Central memory CD8-positive, alpha-beta T cell (primary cell): ENCODE measurements at regions not wholly inside any gene's neighbourhood (a gene's known extent, or its start where the extent isn't known, plus 50 kb on each side); places are given as distances from the start of the nearest gene placed in this dataset.

Experiments
- ATAC-seq: fragments of 150-1000 bp; cut with Tn5 transposase; replicated peaks from 2 replicates; pipeline ENCODE4 v1.10.0; 2022; ENCODE audit warnings: mild to moderate bottlenecking, moderate FRiP score, moderate number of reproducible peaks; ENCODE audit not compliant: poor library complexity, severe bottlenecking; ENCODE audit errors: extremely low read depth
- DNase-seq, 2 donors: peaks; one replicate each; pipeline ENCODE4 v3.0.0; 2021; ENCODE audit warnings: low spot score in 2 of 2
- H3K27ac Mint-ChIP-seq: one replicate; pipeline ENCODE4 v1.8.0; 2022; ENCODE audit warnings: low read depth, mild to moderate bottlenecking, moderate library complexity, mixed read lengths
- H3K27me3 Mint-ChIP-seq: one replicate; pipeline ENCODE4 v1.8.0; 2022; ENCODE audit warnings: mixed read lengths
- H3K36me3 Mint-ChIP-seq: one replicate; pipeline ENCODE4 v1.8.0; 2022; ENCODE audit warnings: mild to moderate bottlenecking, moderate library complexity, mixed read lengths; ENCODE audit not compliant: insufficient read depth
- H3K4me1 Mint-ChIP-seq: one replicate; pipeline ENCODE4 v1.8.0; 2022; ENCODE audit warnings: mixed read lengths
- H3K4me3 Mint-ChIP-seq: one replicate; pipeline ENCODE4 v1.8.0; 2022; ENCODE audit warnings: mild to moderate bottlenecking, moderate library complexity, mixed read lengths
- H3K9me3 Mint-ChIP-seq: one replicate; pipeline ENCODE4 v1.8.0; 2022; ENCODE audit warnings: mixed read lengths

GRCh38 chr22:27574002-27574366 is 227.6 kb downstream of the MN1 start:
- Mint-ChIP-seq H3K4me1 (no peaks in the 10 kb centered on the region), H3K27me3 (peaks cover 28% of the 10 kb centered on the region), H3K36me3 (no peaks in the 10 kb centered on the region)

DNA sequence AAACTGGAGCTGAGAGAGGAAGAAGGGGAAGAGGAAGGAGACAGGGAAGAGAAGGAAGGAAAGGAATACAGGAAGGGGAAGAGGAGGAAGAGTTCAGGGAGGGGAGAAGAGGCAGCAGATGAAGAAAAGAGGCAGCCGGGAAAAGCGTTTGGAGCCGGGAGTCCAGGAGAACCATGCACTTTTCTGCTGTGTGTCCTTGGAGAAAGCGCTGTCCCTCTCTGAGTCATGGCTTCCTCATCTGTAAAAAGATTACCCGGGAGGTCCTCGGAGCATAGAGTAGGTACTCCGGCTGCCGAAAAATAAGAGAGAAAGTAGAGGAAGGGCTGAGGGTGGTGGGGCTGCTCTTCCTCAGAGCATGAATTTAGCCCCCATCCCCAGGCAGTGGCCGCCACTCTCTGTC is 226.9 kb downstream of the MN1 start:
- ATAC-seq, result no peak

More at GRCh38 chr22:27574002-27574366, 227.6 kb downstream of the MN1 start:
- ATAC-seq, result no peak
- Mint-ChIP-seq H3K4me3 (no peak overlapping the region), H3K9me3 (no peaks in the 10 kb centered on the region), H3K27ac (no peak overlapping the region)
- DNase-seq, result no peak

GRCh38 chr22:27575348-27575747 is 226.2 kb downstream of the MN1 start:
- ATAC-seq (no peak), DNase-seq (no peak)
- Mint-ChIP-seq H3K4me1 (no peaks in the 10 kb centered on the region), H3K27me3 (peaks cover 37% of the 10 kb centered on the region), H3K36me3 (no peaks in the 10 kb centered on the region), H3K9me3 (no peaks in the 10 kb centered on the region), H3K27ac (no peak overlapping the region), H3K4me3 (no peak overlapping the region)

More for the DNA sequence above, 226.9 kb downstream of the MN1 start:
- no peak for DNase-seq
- Mint-ChIP-seq H3K36me3 (no peaks in the 10 kb centered on the region), H3K4me1 (no peaks in the 10 kb centered on the region), H3K27ac (no peak overlapping the region), H3K4me3 (no peak overlapping the region), H3K9me3 (no peaks in the 10 kb centered on the region), H3K27me3 (peaks cover 33% of the 10 kb centered on the region)

GRCh38 chr22:27576413-27576812 is 225.1 kb downstream of the MN1 start:
- Mint-ChIP-seq H3K4me1 (no peaks in the 10 kb centered on the region), H3K9me3 (no peaks in the 10 kb centered on the region), H3K36me3 (no peaks in the 10 kb centered on the region), H3K4me3 (no peak overlapping the region), H3K27ac (no peak overlapping the region), H3K27me3 (peaks cover 37% of the 10 kb centered on the region)
- DNase-seq (no peak), ATAC-seq (no peak)

GRCh38 chr22:27576815-27577573 is 224.6 kb downstream of the MN1 start:
- H3K27ac Mint-ChIP-seq, result no peak overlapping the region
- H3K4me3 Mint-ChIP-seq, result no peak overlapping the region
- no peaks in the 10 kb centered on the region for H3K4me1 Mint-ChIP-seq
- H3K27me3 Mint-ChIP-seq, result peaks cover 37% of the 10 kb centered on the region
- ATAC-seq, result no peak
- no peaks in the 10 kb centered on the region for H3K9me3 Mint-ChIP-seq
- H3K36me3 Mint-ChIP-seq, result no peaks in the 10 kb centered on the region
- DNase-seq, result no peak

- Mint-ChIP-seq H3K27ac (no peak overlapping the region), H3K36me3 (no peaks in the 10 kb centered on the region), H3K27me3 (peaks cover 32% of the 10 kb centered on the region), H3K4me3 (no peak overlapping the region), H3K4me1 (no peaks in the 10 kb centered on the region), H3K9me3 (no peaks in the 10 kb centered on the region)
- no peak for DNase-seq
- ATAC-seq, result no peak
Observed at GRCh38 chr22:27577574-27577969, 224.0 kb downstream of the MN1 start.

GRCh38 chr22:27578937-27579617 is 222.5 kb downstream of the MN1 start:
- no peaks in the 10 kb centered on the region for H3K9me3 Mint-ChIP-seq
- H3K27me3 Mint-ChIP-seq, result peaks cover 39% of the 10 kb centered on the region
- no peak overlapping the region for H3K4me3 Mint-ChIP-seq
- H3K36me3 Mint-ChIP-seq, result no peaks in the 10 kb centered on the region
- ATAC-seq (no peak), DNase-seq (no peak)
- H3K27ac Mint-ChIP-seq, result no peak overlapping the region
- H3K4me1 Mint-ChIP-seq, result no peaks in the 10 kb centered on the region

- Mint-ChIP-seq H3K4me1 (no peaks in the 10 kb centered on the region), H3K27me3 (peaks cover 39% of the 10 kb centered on the region), H3K36me3 (no peaks in the 10 kb centered on the region), H3K9me3 (no peaks in the 10 kb centered on the region), H3K27ac (no peak overlapping the region), H3K4me3 (no peak overlapping the region)
- no peak for ATAC-seq
- no peak for DNase-seq
Observed at GRCh38 chr22:27580311-27580897, 221.2 kb downstream of the MN1 start.

DNA sequence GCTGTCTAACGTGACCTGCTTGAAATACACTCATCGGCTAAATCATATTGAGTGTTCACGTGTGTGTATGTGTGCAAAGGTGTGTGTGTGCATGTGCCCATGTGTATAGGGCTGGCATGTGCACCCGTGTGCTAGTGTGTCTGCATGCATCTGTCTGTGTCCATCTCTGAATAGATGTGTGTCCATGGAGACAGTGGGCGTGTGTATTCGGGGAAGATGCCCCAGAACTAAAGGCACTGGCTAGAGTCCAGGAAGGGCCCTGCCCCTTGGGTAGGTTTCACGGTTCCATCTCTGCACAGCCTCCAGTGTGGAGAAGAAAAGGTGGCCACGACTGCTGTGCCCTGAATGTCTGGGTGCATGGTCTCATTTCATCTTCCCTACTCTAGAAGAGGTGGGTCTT is 220.3 kb downstream of the MN1 start:
- ATAC-seq (no peak), DNase-seq (no peak)
- Mint-ChIP-seq H3K27ac (no peak overlapping the region), H3K4me1 (no peaks in the 10 kb centered on the region), H3K36me3 (no peaks in the 10 kb centered on the region), H3K9me3 (no peaks in the 10 kb centered on the region), H3K4me3 (no peak overlapping the region), H3K27me3 (peaks cover 39% of the 10 kb centered on the region)

DNA sequence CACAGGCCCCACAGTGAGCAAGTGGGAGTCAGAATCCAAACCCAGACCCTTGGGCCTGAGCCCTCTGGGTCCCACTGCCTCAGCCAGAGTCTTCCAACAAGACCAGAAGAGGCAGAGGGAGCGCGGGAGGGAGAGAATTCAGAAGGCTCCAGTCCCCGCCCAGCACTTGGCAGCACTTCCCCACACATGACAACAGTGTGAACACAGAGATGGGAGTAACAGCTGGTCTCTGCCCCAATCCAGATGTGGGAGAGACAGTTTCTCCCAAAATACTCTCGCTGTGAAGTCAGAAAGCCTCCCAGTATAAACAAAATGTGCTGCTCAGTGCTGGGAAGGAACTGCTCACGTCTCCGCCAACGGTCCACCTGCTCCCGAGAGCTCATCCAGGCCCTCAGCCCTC is 219.9 kb downstream of the MN1 start:
- Mint-ChIP-seq H3K4me1 (no peaks in the 10 kb centered on the region), H3K27me3 (peaks cover 39% of the 10 kb centered on the region), H3K4me3 (no peak overlapping the region), H3K9me3 (no peaks in the 10 kb centered on the region), H3K27ac (no peak overlapping the region), H3K36me3 (no peaks in the 10 kb centered on the region)
- ATAC-seq (no peak), DNase-seq (no peak)

DNA sequence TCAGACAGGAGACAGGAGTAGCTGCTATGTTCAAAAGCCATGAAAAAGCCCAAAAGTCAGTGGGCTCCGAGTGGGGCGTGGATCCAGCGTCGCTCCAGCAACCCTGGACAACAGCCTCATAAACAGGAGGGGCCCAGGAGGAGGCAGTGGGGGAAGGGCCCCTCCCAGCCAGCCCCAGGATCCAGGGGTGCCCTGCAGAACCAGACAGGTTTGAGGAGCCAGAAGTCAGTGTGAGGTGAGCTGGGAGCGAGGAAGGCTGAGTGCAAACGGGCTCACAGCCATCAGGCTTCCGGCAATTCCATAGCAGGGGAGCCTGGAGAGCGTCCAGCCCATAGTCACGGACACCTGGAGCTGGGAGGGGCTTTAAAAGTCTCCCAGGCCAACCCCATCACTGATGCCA is 217.7 kb downstream of the MN1 start:
- Mint-ChIP-seq H3K27ac (no peak overlapping the region), H3K36me3 (peaks cover 2% of the 10 kb centered on the region), H3K4me3 (no peak overlapping the region), H3K9me3 (no peaks in the 10 kb centered on the region), H3K4me1 (no peaks in the 10 kb centered on the region), H3K27me3 (peaks cover 39% of the 10 kb centered on the region)
- ATAC-seq (no peak), DNase-seq (no peak)

- H3K27me3 Mint-ChIP-seq, result peaks cover 28% of the 10 kb centered on the region
- H3K27ac Mint-ChIP-seq, result no peak overlapping the region
- H3K4me1 Mint-ChIP-seq, result no peaks in the 10 kb centered on the region
- no peaks in the 10 kb centered on the region for H3K9me3 Mint-ChIP-seq
- DNase-seq (no peak), ATAC-seq (no peak)
- H3K4me3 Mint-ChIP-seq, result no peak overlapping the region
- H3K36me3 Mint-ChIP-seq, result peaks cover 2% of the 10 kb centered on the region
Observed at GRCh38 chr22:27585141-27585540, 216.4 kb downstream of the MN1 start.

- DNase-seq (no peak), ATAC-seq (no peak)
- Mint-ChIP-seq H3K27me3 (peaks cover 3% of the 10 kb centered on the region), H3K4me3 (no peak overlapping the region), H3K9me3 (no peaks in the 10 kb centered on the region), H3K36me3 (peaks cover 2% of the 10 kb centered on the region), H3K27ac (no peak overlapping the region), H3K4me1 (no peaks in the 10 kb centered on the region)
Observed at GRCh38 chr22:27588268-27588667, 213.3 kb downstream of the MN1 start.
